Fibroblast of upper back skin (primary cell): ENCODE measurements at regions not wholly inside any gene's neighbourhood (a gene's known extent, or its start where the extent isn't known, plus 50 kb on each side); places are given as distances from the start of the nearest gene placed in this dataset.
"Not testable (repeated sequence)": the region's sequence is repeated elsewhere in the genome, so short reads cannot be mapped to it uniquely, and the experiment has no call there.

Source experiments
- DNase-seq: peaks from one replicate; pipeline ENCODE4 v3.0.0-alpha.2; 2013

GRCh38 chr5:58357121-58357520 lies 102.8 kb downstream of the PLK2 start:
- peak; percentile 6 for DNase-seq

GRCh38 chr5:58356662-58357061 lies 103.2 kb downstream of the PLK2 start:
- DNase-seq = no peak

GRCh38 chr5:58354827-58355226 lies 105.1 kb downstream of the PLK2 start:
- DNase-seq = no peak

DNA sequence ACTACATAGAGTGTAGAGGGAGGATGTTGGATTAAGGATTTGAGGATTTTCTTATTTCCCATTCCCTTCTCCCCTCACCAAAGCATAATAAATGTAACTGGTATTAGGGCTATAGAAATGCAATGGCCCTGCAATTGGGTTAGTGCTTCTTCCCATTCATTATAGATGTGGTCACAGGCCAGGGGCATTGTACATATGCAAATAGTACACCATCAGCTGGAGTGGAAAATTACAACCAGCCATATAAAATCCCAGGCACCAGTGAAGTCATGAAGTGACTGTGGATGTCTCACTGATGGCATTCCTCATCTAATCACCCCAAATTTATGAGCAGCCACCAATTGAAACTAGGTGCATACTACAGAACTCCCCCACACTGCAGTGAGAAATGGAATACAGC lies 105.9 kb downstream of the PLK2 start:
- DNase-seq = no peak

DNA sequence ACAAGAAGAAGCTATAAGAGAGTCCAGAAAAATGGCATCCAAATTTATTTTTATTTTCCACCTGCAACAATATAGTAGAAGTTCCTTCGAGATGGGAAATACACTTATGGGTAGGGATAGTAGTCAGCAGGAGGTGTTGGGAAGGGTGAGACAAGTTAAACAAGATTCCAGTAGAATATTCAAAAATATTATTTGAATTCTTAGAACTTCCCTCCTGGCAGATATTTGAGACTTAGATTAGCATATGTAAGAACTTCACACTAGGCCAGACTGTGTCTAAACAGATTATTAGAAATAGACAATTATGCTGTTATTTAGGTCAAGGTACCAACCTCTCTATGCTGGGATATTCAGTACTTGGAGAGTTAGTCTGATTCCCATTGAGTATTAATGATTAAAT lies 108.7 kb downstream of the PLK2 start:
- no peak for DNase-seq

DNA sequence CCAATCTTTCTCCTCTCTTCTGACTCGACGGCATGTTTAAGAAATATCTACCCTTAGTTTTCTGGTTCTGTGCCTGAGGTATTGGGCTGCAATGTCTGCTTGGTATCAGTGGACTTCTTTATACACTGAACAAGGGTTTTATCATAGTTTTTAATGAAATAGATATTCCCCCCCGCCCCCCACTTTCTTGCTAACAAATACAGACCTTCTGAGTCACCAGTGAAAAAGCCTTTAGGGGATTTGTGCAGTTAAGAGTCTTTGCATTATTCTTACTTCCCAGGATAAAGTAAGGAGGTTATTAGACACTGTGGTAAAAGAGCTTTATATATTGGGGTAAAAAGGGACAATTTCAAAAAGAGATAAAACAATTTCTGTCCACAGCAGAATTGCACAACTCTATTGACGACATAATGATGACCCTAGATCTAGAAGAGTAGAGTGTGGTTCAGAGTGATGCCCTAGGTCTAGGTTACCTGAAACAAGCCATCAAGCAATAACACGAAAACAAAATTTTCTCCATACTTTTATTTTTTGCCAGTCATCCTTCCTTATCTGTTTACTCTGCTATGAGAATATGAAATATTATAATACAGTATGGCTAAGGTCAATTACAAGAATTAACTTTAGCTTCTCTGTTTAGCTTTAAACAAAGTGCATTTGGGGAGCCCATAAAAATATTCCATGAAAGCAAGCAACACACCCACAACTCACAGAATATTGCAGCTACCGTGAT lies 110.7 kb downstream of the PLK2 start:
- peak; percentile 27 for DNase-seq

- no peak for DNase-seq
These were observed 113.8 kb downstream of the PLK2 start for GRCh38 chr5:58346041-58346440.

DNA sequence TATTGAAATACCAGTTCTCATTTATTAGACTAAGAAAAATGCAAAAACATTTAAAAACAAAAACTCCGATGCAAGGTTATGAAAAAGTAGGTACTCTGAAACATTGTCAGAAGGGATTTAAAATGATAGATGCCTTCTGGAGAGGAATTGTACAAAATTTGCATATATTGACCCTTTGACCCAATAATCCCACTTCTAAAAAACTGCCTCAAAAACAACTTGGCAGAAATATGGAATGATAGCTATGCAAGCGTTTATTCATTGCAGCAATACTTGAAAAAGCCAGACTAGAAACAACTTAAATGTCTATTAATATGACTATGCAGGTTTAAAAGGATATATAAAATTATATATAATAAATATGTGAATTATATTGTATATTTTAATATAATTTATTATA lies 118.4 kb downstream of the PLK2 start:
- DNase-seq = peak; percentile 33

DNA sequence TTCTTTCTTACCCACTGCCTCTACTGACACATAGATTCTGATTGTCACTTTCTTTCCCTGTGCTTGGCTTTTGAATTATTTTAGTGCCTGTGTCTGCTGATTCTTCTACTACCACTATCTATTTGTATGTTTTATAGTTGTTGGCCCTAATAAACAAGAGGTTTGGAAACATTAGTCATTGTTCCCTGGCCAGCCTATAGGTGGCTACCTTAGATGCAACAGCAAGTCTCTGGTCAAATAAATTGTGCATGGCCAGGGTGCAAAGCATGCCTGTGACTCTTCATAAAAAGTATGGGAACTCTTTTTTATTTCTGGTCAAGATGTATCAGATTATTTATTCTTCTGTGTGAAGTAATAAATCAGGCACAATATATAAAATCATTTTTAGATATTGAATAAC lies 124.4 kb downstream of the PLK2 start:
- no peak for DNase-seq

GRCh38 chr5:58334035-58334434 lies 125.9 kb downstream of the PLK2 start:
- no peak for DNase-seq

DNA sequence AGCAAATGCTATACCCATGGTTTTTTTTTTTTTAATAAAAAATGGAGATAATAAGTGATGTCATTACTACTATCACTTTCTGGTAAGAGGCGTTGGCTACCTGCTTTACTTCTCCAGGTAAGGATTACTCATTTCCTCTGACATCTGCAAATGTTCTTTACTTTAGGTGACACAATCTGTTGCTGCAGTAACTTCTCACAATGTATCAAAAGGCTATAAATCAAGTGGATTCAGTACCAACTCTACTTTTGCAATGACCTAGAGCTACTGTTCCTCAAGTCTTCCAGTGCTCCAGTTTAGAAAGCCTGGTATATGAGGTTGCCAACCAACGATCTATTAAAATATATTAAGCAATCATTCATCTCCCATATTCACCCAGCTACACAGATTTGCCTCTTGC lies 129.1 kb downstream of the PLK2 start:
- DNase-seq = no peak

GRCh38 chr5:58327289-58327688 lies 132.6 kb downstream of the PLK2 start:
- DNase-seq = peak; percentile 39

DNA sequence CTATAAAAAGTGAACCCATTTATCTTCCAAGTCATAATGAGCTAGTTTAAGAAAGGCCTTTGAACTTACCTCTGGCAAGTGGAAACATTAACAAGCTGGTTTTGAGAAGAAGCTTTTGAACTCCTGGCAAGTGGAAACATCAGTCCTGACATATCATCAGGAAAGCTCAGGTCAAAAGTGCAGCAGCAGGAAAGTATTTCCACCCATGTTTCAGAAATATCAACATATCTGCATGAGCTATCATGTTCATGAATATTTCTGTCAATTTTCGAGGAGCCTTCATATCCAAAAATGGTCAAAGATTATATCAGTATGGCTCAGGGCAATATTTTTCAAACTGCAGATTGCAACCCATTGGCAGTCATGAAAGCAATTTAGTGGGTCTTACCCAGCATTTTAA lies 133.9 kb downstream of the PLK2 start:
- no peak for DNase-seq

DNA sequence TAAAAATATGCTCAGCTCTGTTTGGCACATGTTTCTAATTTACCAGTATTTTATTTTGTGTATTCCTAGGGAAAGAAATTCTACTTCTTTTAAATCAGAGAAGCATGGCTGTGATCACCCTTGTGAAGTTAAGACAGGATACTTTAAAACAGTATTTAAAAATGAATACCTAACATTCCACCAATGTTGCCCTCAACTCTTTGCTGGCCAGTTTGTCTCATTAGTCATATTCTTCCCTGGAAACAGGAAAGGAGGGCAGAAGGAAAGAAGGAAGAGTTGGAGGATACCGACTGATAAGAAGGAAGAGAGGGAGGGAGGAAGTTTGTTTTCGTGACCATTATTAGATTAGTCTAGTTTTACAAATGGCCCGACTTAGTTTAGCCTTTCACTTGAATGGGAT lies 137.4 kb downstream of the PLK2 start:
- peak; percentile 70 for DNase-seq

- DNase-seq = peak; percentile 74
These were observed 141.4 kb downstream of the PLK2 start for GRCh38 chr5:58318468-58318867.

DNA sequence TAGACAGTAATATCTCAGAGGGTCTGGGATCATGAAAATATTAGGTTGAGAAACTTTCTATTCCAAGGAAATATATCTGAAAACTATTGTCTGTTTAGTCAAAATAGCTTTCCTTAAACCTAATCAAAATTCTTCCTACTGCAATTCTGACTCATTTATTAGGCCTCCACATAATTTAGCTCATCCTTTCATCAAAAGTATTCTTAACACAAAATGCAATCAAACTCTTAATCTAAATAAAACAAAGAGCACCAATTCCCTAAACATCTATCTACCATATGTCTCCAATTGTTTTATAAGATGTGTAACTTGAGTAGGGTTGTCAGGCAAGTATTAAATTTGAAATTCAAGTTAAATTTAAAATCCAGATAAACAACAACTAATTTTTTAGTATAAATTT lies 142.1 kb downstream of the PLK2 start:
- DNase-seq = peak; percentile 13

- DNase-seq = peak; percentile 12
These were observed 142.9 kb downstream of the PLK2 start for GRCh38 chr5:58317009-58317408.

GRCh38 chr5:58315794-58316193 lies 144.1 kb downstream of the PLK2 start:
- no peak for DNase-seq

GRCh38 chr5:58314356-58315210 lies 145.3 kb downstream of the PLK2 start:
- DNase-seq = peak; percentile 12

GRCh38 chr5:58312299-58312698 lies 147.6 kb downstream of the PLK2 start:
- DNase-seq = no peak

GRCh38 chr5:58311526-58311925 lies 148.4 kb downstream of the PLK2 start:
- no peak for DNase-seq

- not testable (repeated sequence) for DNase-seq
These were observed 151.5 kb downstream of the PLK2 start for GRCh38 chr5:58308384-58308783.

- no peak for DNase-seq
These were observed 159.5 kb downstream of the PLK2 start for GRCh38 chr5:58300346-58300895.

GRCh38 chr5:58299256-58299655 lies 160.6 kb downstream of the PLK2 start:
- DNase-seq = no peak
